H9 (cell line): ENCODE measurements at regions not wholly inside any gene's neighbourhood (a gene's known extent, or its start where the extent isn't known, plus 50 kb on each side); places are given as distances from the start of the nearest gene placed in this dataset.

Source experiments
- DNase-seq: peaks from one replicate; pipeline ENCODE4 v3.0.0-alpha.2; 2017
- H2AFZ ChIP-seq: one replicate; pipeline ENCODE4 v1.6.1; 2013; ENCODE audit warnings: mild to moderate bottlenecking, low read length, control low read depth, moderate library complexity
- H2AK5ac ChIP-seq: 2 replicates; pipeline ENCODE4 v1.6.1; 2013; ENCODE audit warnings: low read length, control low read depth, mixed read lengths; ENCODE audit not compliant: insufficient read length
- H2BK120ac ChIP-seq: one replicate; pipeline ENCODE4 v1.6.1; 2013; ENCODE audit warnings: low read depth, mild to moderate bottlenecking, low read length, control low read depth, inconsistent platforms; ENCODE audit not compliant: poor library complexity, severe bottlenecking
- H2BK12ac ChIP-seq: 2 replicates; pipeline ENCODE4 v1.6.1; 2013; ENCODE audit warnings: low read length, control low read depth, mixed read lengths, low read depth; ENCODE audit not compliant: insufficient read length
- H2BK15ac ChIP-seq: 2 replicates; pipeline ENCODE4 v1.6.1; 2013; ENCODE audit warnings: low read depth, low read length, control low read depth
- H2BK20ac ChIP-seq: one replicate; pipeline ENCODE4 v1.6.1; 2013; ENCODE audit warnings: low read depth, mild to moderate bottlenecking, low read length, control low read depth, inconsistent platforms; ENCODE audit not compliant: poor library complexity, severe bottlenecking
- H2BK5ac ChIP-seq: 2 replicates; pipeline ENCODE4 v1.6.1; 2013; ENCODE audit warnings: low read length, control low read depth, mixed read lengths; ENCODE audit not compliant: insufficient read length
- H3K14ac ChIP-seq: 2 replicates; pipeline ENCODE4 v1.6.1; 2013; ENCODE audit warnings: low read length, control low read depth; ENCODE audit not compliant: insufficient read depth
- H3K18ac ChIP-seq: 2 replicates; pipeline ENCODE4 v1.6.1; 2013; ENCODE audit warnings: low read depth, mild to moderate bottlenecking, mixed read lengths, low read length, control low read depth; ENCODE audit not compliant: insufficient read length
- H3K23ac ChIP-seq: 2 replicates; pipeline ENCODE4 v1.6.1; 2013; ENCODE audit warnings: low read length, control low read depth, mixed read lengths, low read depth; ENCODE audit not compliant: insufficient read length
- H3K23me2 ChIP-seq: 2 replicates; pipeline ENCODE4 v1.6.1; 2013; ENCODE audit warnings: low read depth, mild to moderate bottlenecking, mixed read lengths, low read length, control low read depth; ENCODE audit not compliant: insufficient read length, poor library complexity, severe bottlenecking
- H3K27ac ChIP-seq: 2 replicates; pipeline ENCODE4 v1.5.1; 2013; ENCODE audit warnings: low read length, control low read depth, mixed read lengths, low read depth; ENCODE audit not compliant: insufficient read length
- H3K27me3 ChIP-seq: 2 replicates; pipeline ENCODE4 v1.6.1; 2013; ENCODE audit warnings: low read length, control low read depth, inconsistent platforms; ENCODE audit not compliant: insufficient read depth
- H3K4ac ChIP-seq: 2 replicates; pipeline ENCODE4 v1.6.1; 2013; ENCODE audit warnings: low read depth, mild to moderate bottlenecking, control low read depth, inconsistent platforms, low read length, moderate library complexity
- H3K4me1 ChIP-seq: 2 replicates; pipeline ENCODE4 v1.6.1; 2013; ENCODE audit warnings: low read length, control low read depth, inconsistent platforms; ENCODE audit not compliant: insufficient read depth
- H3K4me2 ChIP-seq: 2 replicates; pipeline ENCODE4 v1.6.1; 2013; ENCODE audit warnings: low read length, control low read depth, mixed read lengths; ENCODE audit not compliant: insufficient read length, insufficient read depth
- H3K56ac ChIP-seq: 2 replicates; pipeline ENCODE4 v1.6.1; 2013; ENCODE audit warnings: low read depth, mild to moderate bottlenecking, mixed read lengths, low read length, control low read depth; ENCODE audit not compliant: insufficient read length
- H3K79me1 ChIP-seq: 2 replicates; pipeline ENCODE4 v1.6.1; 2013; ENCODE audit warnings: low read depth, mild to moderate bottlenecking, moderate library complexity, low read length, control low read depth, inconsistent platforms; ENCODE audit not compliant: insufficient read depth, poor library complexity, severe bottlenecking
- H3K79me2 ChIP-seq: 2 replicates; pipeline ENCODE4 v1.6.1; 2013; ENCODE audit warnings: low read length, control low read depth, inconsistent platforms; ENCODE audit not compliant: insufficient read depth
- H3K9ac ChIP-seq: 2 replicates; pipeline ENCODE4 v1.6.1; 2013; ENCODE audit warnings: low read length, control low read depth, mixed read lengths; ENCODE audit not compliant: insufficient read length; ENCODE audit errors: extremely low read depth
- H3K9me3 ChIP-seq: one replicate; pipeline ENCODE4 v1.6.1; 2013; ENCODE audit warnings: low read depth, low read length, inconsistent platforms; ENCODE audit not compliant: control insufficient read depth
- H3T11ph ChIP-seq: one replicate; pipeline ENCODE4 v1.6.1; 2013; ENCODE audit warnings: mild to moderate bottlenecking, low read length, control low read depth, inconsistent platforms
- H4K20me1 ChIP-seq: one replicate; pipeline ENCODE4 v1.6.1; 2013; ENCODE audit not compliant: control insufficient read depth, insufficient read length, insufficient read depth
- H4K5ac ChIP-seq: 2 replicates; pipeline ENCODE4 v1.6.1; 2013; ENCODE audit warnings: low read depth, mild to moderate bottlenecking, mixed read lengths, low read length, control low read depth; ENCODE audit not compliant: insufficient read length
- H4K8ac ChIP-seq: replicated peaks from 2 replicates; pipeline ENCODE4 v1.6.1; 2013; ENCODE audit warnings: low read length, control low read depth, mixed read lengths, low read depth; ENCODE audit not compliant: insufficient read length
- H4K91ac ChIP-seq: 2 replicates; pipeline ENCODE4 v1.6.1; 2013; ENCODE audit warnings: low read depth, mild to moderate bottlenecking, moderate library complexity, mixed read lengths, low read length, control low read depth; ENCODE audit not compliant: insufficient read length
- H3K27ac Mint-ChIP-seq, 3 experiments: 2 replicates in 2 of 3; 3 replicates in 1 of 3; pipeline ENCODE4 v1.8.0; 2020 to 2021; ENCODE audit warnings: mixed read lengths in 3 of 3, mild to moderate bottlenecking in 1 of 3, moderate library complexity in 1 of 3
- H3K27me3 Mint-ChIP-seq: 2 replicates; pipeline ENCODE4 v1.8.0; 2021; ENCODE audit warnings: low read depth, mild to moderate bottlenecking, moderate library complexity, mixed read lengths
- H3K36me3 Mint-ChIP-seq, 3 experiments: 2 replicates in 2 of 3; 3 replicates in 1 of 3; pipeline ENCODE4 v1.8.0; 2020 to 2021; ENCODE audit warnings: low read depth in 3 of 3, mixed read lengths in 3 of 3; ENCODE audit not compliant: insufficient read depth in 1 of 3
- H3K4me1 Mint-ChIP-seq, 2 experiments: 2 replicates each; pipeline ENCODE4 v1.8.0; 2020; ENCODE audit warnings: mixed read lengths in 2 of 2
- H3K4me3 Mint-ChIP-seq, 2 experiments: 2 replicates in 1 of 2; 3 replicates in 1 of 2; pipeline ENCODE4 v1.8.0; 2020 to 2021; ENCODE audit warnings: mild to moderate bottlenecking in 2 of 2, mixed read lengths in 2 of 2, moderate library complexity in 1 of 2
- H3K9me3 Mint-ChIP-seq, 2 experiments: 2 replicates in 1 of 2; 3 replicates in 1 of 2; pipeline ENCODE4 v1.8.0; 2020; ENCODE audit warnings: mild to moderate bottlenecking in 2 of 2, mixed read lengths in 2 of 2, moderate library complexity in 1 of 2
- WGBS: extraction: QIAGEN DNeasy Blood & Tissue Kit; methylation state at CpG from one replicate; pipeline ENCODE4 v1.1.7; 2013; ENCODE audit warnings: missing lambda C conversion rate, low lambda C conversion rate, mixed read lengths; ENCODE audit not compliant: insufficient read length; ENCODE audit errors: extremely low coverage; 5-methylcytosine and 5-hydroxymethylcytosine counted together
- TF ChIP-seq, protein P1 (sequence below): fragments of 200-600 bp; sonication (generic); conservative IDR thresholded peaks from 3 replicates; pipeline ENCODE4 v1.8.0; 2021; ENCODE audit warnings: antibody characterized with exemption, mild to moderate bottlenecking

GRCh38 chr10:106500041-106500924 is 664.2 kb downstream of the SORCS1 start:
- Histone ChIP-seq H3K4me1 (no peaks in the 10 kb centered on the region), H3K27ac (no peak overlapping the region), H2BK5ac (no peak overlapping the region), H4K8ac (no peak overlapping the region), H3K79me1 (no peaks in the 10 kb centered on the region), H3K23me2 (no peaks in the 10 kb centered on the region), H3K27me3 (no peaks in the 10 kb centered on the region), H3K9me3 (no peaks in the 10 kb centered on the region), H3K4ac (no peak overlapping the region), H2BK120ac (no peak overlapping the region), H3K4me2 (no peak overlapping the region), H3K56ac (no peak overlapping the region), H3T11ph (no peak overlapping the region), H3K18ac (no peak overlapping the region), H3K14ac (no peak overlapping the region), H4K20me1 (no peaks in the 10 kb centered on the region), H4K5ac (no peak overlapping the region), H2BK15ac (no peak overlapping the region), H2BK20ac (no peak overlapping the region), H2AFZ (no peak overlapping the region), H2BK12ac (no peak overlapping the region), H4K91ac (no peak overlapping the region), H3K9ac (no peak overlapping the region), H3K79me2 (no peaks in the 10 kb centered on the region), H3K23ac (no peak overlapping the region), H2AK5ac (no peak overlapping the region)
- Mint-ChIP-seq H3K36me3 (no peaks in the 10 kb centered on the region), H3K27me3 (no peaks in the 10 kb centered on the region; the same call in 1 of the 2 replicates), H3K27ac (peak overlapping the region in 2 of 3 experiments; percentile 62 to 92; a peak in 3 of 7 replicates), H3K4me1 (peaks cover 8 to 9% of the 10 kb centered on the region in 2 experiments), H3K4me3 (no peak overlapping the region), H3K9me3 (no peaks in the 10 kb centered on the region)
- DNase-seq = no peak
- TF ChIP-seq, protein P1, sequence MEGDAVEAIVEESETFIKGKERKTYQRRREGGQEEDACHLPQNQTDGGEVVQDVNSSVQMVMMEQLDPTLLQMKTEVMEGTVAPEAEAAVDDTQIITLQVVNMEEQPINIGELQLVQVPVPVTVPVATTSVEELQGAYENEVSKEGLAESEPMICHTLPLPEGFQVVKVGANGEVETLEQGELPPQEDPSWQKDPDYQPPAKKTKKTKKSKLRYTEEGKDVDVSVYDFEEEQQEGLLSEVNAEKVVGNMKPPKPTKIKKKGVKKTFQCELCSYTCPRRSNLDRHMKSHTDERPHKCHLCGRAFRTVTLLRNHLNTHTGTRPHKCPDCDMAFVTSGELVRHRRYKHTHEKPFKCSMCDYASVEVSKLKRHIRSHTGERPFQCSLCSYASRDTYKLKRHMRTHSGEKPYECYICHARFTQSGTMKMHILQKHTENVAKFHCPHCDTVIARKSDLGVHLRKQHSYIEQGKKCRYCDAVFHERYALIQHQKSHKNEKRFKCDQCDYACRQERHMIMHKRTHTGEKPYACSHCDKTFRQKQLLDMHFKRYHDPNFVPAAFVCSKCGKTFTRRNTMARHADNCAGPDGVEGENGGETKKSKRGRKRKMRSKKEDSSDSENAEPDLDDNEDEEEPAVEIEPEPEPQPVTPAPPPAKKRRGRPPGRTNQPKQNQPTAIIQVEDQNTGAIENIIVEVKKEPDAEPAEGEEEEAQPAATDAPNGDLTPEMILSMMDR = no peak
- no CpG with 5 or more reads among the region's 1 CpG for WGBS
